Stimulated activated CD4-positive, alpha-beta T cell treated with anti-CD3 and anti-CD28 coated beads, Interleukin-15, amount 100 ng/mL, for 48 hours (primary cell): ENCODE measurements at regions not wholly inside any gene's neighbourhood (a gene's known extent, or its start where the extent isn't known, plus 50 kb on each side); places are given as distances from the start of the nearest gene placed in this dataset.

Experiments used
- DNase-seq, 2 donors: peaks; one replicate each; pipeline ENCODE4 v3.0.0-alpha.2; 2020; ENCODE audit warnings: low read depth in 2 of 2

DNA sequence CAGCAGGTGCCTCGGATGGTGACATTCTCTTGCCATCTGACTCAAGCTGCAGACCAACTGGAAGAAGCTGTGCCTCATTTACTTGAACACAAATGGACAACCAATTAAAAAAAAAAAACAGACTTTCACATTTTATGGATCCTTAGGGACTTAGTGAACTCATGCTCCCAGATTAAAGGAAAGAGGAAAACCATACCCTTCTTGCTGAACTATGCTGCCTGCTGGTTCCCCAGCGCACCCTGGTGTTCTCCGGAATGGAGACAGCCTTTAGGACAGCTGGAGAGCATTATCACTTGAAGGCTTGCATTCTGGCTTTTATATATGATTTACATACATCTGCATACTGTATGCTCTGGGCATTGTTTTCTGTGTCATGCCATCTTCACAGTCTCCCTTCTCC, 370.7 kb downstream of the SLC4A3 start:
- no peak for DNase-seq

DNA sequence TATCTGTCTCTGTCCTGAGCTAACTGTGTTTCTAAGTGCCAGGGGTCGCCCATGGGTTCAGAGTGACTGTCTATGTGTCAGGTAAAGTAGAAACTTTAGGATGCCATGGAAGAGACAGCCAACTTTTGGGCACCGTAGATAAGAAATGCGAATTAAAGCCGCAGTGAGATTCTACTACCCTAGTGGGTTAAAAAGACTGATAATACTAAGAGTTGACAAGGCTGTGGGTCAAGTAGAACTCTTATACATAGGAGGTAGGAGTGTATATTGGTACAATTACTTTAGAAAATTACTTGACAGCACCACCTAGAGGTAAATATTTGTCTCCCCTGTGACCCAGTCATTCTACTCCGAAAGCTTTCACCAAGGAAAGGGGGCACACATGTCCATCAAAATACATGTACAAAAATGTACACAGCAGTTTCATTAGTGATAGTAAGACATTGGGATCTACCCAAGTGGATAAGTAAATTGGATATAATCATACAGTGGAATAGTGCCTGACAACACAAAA, 371.3 kb downstream of the SLC4A3 start:
- DNase-seq, result no peak

DNA sequence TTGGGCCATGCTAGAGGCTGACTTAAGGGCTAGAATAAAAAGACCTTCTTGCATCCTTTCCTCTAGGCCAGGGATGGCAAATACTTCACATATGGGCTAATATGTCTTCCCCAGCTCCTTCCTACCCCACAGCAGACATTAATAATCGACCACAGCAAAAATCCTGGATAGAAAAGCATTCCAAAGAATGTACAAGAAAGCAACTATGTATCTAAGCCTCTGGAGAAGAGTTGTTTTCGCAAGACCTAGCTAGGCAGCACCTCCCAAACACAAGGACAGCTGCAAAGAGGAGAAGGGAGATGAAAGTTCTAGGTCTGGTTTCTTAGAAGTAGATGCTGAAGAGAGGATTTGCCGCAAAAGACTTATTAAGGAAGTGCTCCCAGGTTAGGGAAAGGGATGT, 372.6 kb downstream of the SLC4A3 start:
- no peak for DNase-seq

DNA sequence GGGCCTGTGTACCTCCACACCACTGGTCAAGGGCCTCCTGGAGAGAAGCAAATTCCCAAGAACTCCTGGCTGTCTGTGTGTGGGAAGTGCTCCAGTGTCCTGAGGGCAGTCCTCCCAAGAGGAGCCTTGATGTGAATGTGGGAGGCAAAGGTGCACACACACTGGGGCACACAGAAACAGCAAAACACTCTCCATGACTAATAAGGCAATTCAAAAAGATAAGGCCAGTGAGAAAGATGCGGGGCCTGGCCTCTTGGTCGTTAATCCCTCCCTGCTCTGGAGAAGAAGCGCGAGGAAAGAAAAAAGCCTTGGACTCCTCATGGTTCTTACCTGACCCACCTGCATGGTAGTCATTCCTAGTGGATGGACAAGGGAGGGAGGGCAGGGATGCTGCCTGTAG, 373.2 kb downstream of the SLC4A3 start:
- no peak for DNase-seq

DNA sequence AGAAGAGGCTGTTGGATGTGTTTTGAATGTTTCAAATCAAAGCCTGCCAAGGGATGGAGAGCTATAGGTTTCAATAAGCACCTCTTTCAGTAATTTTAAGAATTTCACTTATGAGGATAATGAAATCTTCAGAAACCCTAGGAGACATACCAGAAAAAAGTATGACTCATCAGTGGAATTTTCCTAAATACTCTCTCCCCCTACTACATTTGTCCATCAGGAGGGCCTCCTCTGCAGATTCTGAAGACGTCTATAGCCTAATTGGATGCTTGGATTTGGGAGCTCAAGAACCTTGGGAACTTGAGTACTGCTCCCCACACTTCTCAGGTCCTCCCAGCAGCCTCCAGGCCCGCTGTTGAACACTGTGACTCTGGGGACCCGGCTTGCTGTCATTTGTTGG, 374.3 kb downstream of the SLC4A3 start:
- no peak for DNase-seq

DNA sequence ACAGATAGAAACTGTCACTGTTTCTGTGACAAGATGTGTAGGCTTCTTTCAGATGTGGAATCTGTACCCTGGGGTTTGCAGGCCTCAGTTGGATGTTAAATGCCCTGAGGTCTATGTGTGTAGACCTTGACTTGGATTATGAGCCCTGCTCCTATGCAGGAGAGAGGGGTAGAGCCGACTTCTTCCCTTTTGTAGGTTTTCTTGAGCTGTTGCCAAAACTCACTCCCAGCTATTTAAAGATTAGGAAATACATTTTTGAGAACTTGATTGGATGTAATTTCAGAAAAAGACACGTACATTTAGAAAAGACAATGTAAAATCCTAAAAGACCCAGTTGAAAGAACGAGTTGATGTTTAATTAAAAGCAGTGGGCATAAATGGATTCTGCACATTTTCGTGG, 374.8 kb downstream of the SLC4A3 start:
- no peak for DNase-seq

DNA sequence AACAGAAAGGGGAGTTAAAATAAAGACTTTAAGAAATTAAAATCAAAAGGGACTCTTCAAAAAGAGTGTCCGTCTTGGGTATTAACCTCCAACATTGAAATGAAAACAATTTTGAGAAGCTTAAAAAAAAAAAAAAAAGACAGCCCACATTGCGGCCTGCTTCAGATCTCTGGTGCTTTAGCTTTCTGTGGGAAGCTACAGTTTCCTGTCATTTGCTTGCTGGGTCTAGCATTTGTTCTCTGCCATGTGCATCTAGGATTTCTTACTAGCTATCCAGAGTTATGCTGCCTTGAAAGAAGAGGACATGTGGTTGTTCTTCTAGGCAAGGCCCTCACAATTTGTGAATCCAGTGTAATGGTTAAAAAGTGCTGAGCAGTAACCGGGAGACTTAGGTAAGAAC, 375.3 kb downstream of the SLC4A3 start:
- DNase-seq, result no peak

DNA sequence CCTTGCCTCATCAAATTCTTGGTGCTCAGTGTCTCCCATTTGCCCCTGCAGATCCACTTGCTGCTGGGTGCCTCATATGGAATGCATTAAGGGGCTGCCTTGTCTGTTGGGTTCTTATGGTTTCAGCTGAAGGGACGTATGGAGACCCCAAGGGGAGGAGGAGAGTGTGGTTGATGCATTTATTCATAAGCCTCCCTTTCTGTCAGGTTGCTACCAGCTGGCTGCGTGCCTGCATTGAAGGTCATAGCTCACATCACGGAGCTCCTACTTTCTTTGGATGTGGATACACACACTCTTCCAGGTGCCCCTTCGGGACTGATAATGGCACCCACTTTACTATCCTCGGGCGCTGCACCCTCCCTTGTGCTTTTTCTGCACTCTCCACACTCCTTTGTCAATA, 377.9 kb downstream of the SLC4A3 start:
- DNase-seq, result no peak

DNA sequence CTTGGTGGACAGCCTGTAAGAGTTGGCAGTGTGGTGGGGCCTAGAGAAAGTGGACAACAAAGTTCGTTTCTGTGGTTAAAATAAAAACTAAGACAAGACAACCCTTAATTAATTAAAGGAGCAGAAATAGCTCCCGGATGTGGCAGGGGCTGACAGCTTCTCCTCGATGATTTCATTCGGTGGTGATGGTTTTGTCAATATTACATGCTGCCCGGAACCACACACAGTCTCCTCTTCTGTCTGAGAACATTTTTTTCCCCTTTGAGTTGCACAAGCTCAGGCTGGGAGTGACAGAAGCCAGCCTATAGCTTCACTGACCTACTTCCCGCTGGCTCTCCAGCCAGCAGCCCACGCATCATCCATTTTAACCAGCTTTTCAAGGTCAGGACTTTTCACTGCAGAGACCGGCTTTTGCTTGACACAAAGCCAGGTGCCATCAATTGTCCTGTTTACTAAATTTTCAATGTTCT, 378.8 kb downstream of the SLC4A3 start:
- no peak for DNase-seq

DNA sequence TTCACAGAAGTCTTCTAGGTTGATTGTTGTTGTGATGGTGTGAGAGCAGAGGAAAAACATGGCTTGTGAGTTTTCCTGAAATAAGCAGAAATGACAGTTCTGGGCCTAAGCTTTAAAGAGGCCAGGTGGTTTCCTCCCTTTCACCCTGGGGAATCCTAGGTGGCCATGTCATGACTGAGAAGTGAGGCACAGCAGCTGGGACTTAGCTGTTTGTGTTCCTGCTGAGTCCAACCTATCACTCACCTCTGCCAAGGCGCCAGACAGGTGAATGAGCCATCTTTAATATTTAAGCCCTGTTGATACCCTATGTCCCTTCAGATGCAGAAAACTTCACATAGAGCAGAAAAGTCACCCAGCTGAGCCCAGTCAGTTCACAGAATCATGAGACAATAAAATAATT, 384.4 kb downstream of the SLC4A3 start:
- no peak for DNase-seq

DNA sequence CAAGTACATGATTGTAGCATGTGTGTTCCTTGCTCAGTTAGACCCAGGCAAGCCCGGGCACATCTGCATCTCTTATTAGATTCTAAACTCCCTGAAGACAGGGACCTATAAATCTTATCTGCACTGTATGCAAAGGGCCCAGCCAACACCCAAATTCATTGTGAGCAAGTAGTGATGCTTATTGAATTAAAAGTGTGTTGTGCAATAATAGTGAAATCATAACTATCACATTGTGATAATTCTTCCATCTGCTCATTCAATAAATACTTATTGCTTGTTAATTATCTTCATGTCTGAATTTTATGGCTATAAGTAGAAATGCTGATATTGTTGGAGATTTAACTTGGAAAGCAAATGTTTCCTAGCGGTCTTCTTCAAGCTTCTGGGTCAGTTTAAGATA, 387.5 kb downstream of the SLC4A3 start:
- DNase-seq, result no peak

DNA sequence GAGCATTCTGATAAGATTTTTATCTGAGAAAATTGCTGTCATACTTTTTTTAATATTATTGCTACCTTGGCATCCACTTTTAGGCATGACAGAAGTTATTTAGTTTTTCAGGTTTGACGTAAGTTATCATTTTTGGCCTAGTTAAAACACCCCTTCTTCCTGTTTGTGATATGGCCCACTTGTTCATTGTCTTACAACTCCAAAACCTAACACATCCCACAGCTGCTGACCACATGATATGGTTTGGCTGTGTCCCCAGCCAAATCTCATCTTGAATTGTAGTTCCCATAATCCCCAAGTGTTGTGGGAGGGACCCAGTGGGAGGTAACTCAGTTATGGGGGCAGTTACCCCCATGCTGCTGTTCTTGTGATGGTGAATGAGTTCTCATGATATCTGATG, 388.1 kb downstream of the SLC4A3 start:
- DNase-seq, result no peak

DNA sequence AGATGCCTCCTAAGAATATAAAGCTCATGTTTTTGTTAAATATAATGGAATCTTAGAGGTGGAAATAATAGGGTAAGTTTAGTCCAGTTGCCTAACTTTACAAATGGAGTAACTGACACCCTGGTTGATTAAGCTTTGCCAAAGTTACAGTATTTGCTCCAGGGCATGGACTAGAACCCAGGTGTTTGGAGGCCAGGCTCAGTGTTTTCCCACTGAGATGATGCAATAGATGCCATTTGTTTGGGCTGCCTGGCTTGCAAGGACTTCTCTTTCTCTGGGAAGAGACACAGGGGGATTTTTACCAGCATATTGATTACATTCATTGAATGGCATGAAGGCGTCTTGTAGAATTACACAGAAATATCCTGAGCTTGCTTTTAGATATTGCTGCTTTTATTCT, 397.8 kb downstream of the SLC4A3 start:
- DNase-seq, result no peak

DNA sequence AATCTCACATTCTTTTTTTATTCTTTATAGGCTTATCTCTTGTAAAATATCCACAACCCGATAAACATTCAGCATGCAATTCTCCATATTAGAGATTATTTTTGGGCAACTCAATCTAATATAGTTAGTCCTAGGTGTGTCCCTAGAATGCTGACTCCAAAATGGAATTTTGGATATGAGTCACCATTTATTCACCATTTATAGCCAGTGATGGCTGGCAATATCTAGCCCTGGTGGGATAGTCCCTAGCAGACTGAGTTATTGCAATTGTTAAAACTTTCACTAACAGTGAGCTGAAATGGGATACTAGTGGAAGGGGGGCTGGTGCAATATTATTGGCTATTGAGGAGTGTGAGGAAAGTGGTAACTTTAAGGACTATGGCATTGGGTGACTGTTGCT, 401.6 kb downstream of the SLC4A3 start:
- DNase-seq, result no peak

DNA sequence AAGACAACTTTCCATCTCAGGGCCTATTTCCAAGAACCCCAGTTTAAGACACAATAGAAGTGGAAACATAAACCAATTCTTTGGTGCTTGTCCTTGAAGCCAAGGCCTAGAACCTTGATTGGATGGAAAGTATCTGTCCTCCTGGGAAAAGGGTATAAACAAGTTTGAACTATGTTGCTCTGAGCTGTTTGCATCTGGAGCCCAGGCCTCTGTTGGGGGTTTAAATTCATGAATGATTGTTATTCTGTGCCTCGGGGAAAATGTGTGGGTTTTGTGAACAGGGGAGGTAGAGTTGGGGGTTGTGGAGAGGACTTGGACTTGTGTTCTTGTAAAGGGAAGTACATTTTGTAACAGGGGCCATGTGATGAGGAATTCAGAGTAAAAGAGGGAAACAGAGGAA, 406.1 kb downstream of the SLC4A3 start:
- no peak for DNase-seq

DNA sequence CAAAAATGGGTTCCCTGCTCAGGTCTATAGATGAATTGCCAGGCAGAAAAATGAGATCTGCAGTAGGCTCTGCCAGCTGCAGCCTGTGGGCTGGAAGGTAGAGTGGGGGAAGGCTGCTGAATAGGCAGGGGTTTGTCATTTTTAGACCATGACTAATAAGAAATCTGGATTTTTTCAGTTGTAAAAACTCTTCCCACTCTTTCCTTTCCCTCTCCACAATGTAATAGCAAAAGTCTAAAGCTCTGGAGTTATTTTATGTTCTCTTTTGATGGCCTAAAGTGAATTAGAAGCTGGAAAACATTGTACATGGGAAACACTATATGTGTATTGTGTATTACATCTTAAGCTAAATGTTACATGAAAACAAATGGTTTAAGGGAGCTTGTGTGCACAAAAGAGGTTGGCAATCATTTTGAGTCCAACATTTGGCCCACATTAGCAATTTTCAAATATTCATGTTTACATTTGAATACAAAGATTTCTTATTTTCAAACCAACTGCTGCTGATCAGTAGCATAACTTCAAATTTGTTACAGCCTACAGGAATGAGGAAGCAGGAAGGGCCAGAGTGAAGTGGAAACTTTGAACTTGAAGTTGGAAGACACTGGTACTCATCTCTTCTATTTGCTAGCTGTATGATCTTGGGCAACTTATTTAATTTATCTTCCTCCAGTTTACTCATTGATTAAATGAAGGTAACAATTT, 407.1 kb downstream of the SLC4A3 start:
- no peak for DNase-seq

DNA sequence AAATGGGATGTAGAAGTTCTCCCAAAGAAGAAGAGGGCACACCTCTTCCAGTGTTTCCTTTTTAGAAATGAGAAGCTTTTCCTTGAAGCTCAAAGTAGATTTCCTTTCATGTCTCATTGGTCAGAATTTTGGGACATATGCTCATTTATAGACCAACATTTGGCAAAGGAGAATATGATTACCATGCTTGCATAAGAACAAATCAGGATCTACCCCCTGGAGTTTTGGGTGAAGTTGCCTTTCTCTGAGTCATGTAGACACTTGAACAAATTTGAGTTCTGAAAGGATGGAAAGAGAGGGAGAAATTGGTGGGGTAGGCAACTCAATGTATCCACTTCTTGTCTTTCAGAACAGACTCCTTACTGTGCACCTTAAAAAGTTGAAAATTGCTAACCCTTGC, 409.0 kb downstream of the SLC4A3 start:
- DNase-seq, result no peak

DNA sequence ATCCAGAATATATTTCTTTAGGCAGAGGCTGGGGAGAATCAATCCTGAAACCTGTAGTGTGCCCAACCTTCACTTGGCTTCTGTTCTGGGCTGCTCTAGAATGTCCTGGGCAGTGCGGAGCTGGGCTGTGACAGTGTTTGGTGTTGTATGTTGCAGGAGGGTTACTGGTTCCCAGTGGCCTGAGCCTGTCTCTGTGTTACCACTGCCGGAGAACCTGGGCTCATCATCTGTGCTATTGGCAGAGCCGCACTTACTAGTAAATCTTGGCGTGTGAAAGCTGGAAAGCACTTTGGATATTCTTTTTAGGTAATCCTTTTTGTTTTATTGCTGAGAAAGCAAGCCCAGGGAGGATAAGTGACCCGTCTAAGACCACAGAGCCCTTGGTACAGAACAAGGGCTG, 412.9 kb downstream of the SLC4A3 start:
- DNase-seq, result no peak

DNA sequence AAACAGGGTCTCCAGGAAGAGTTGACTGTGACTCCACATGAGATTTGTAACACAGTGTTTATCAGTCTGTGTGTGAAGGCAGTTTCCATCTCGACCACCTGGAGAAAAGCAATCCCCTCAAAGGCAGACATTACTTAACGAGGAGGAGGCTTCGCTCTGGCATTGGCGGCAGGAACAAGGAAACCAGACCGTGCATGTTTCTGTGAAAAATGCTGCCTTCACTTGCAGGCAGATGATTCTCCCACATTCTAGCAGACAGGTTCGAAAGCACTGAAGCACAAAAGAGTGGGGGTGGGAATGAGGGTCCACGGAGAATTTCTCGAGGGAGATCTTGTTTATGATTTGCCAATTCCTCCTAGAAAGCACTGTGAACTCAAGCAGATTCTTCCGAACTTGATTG, 414.0 kb downstream of the SLC4A3 start:
- no peak for DNase-seq

DNA sequence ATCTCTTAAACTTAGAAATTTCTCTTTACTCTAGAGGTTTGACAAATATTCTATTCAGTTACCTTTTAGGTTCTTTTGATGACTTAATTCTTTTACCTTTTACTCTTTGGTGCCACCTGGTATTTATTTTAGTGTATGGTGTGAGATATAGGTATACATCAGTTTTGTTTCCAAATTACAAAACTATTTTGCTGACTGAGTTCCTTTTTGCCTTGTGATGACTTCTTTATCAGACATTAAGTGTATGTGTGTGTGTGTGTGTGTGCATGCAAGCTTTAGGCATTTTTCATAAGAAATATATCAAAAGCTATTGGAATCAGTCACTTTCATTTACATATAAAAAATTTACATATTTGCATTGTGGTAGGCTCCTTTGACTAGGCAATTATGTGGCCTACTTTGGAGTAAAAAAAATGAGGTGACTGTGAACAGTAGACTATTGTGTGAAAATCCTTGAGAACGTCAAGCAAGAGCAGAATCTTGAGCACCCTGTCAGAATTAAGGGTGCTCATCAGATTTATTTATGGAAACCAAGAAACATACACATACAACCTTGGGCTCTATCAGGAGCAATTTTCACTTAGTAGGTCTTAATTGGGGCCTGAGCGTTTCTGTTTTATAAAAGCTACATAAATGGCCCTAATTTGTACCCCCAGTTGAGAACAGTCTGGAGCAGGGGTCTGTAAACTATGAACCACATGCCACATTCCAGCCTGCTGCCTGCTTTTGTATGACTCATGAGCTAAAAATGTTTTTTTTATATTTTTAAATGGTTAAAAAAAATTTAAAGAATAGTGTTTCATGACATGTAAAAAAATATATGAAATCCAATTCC, 415.9 kb downstream of the SLC4A3 start:
- DNase-seq, result no peak

DNA sequence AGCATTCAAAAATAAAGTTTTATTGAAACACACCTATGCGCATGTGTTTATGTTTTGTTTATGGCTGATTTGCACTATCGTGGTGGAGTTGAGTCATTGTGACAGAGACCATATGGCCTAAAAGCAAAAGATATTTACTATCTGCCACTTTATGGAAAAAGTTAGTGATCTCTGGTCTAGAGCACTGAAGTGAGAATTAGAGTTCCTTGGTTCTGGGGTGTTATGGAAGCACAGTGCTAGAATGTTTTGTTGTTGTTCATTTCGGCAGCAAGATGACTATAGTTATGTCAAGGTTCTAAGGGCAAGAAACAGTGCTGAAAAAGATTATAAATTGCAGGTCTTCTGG, 416.5 kb downstream of the SLC4A3 start:
- no peak for DNase-seq

DNA sequence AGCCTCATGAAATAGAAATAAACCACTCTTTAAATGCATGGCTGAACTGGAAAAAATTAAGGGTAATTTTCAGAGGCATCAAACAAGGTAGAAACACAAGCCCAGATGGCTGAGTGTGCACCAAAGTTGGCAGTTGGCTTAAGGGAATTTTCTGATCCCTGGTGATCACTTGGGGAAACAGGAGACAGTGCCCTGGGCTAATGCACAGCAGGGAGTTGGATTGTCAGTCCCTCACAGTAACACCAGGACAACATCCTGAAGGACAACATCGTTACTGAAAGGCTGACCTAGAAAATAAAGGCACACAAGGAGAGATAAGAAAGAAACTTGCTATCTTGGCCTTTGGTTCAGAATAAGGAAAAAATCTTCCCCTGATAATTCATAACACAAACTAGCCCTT, 417.0 kb downstream of the SLC4A3 start:
- no peak for DNase-seq

DNA sequence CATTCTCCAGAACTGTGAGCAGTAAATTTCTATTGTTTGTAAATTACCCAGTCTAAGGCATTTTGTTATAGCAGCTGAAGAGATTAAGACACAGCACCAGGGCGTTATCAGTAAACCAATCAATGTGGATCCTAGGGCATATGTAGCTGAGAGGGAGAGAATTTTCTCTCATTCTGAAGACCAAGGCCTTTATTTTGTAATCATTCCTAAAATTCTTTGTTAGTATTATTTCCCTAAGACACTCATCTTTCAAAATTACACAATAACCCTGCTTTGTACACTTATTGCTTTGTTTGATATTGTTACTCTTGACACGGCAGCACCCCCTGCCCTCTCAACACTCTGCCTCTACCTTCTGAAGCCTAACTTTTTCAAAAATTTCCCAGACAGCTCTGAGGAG, 419.1 kb downstream of the SLC4A3 start:
- no peak for DNase-seq
